Upper lobe of right lung (tissue), 1 donor: ENCODE measurements at regions not wholly inside any gene's neighbourhood (a gene's known extent, or its start where the extent isn't known, plus 50 kb on each side); places are given as distances from the start of the nearest gene placed in this dataset.

Experiments used
- ATAC-seq: fragments of 200-7000 bp; cut with Tn5 transposase; one replicate; pipeline ENCODE4 v1.9.1; 2020; ENCODE audit warnings: mild to moderate bottlenecking, moderate library complexity
- DNase-seq: peaks from one replicate; pipeline ENCODE4 v3.0.0-alpha.2; 2020
- H3K27ac ChIP-seq: fragments of 200-600 bp; one replicate; pipeline ENCODE4 v1.8.0; 2022
- H3K27me3 ChIP-seq: fragments of 200-600 bp; one replicate; pipeline ENCODE4 v1.8.0; 2022; ENCODE audit warnings: mild to moderate bottlenecking
- H3K36me3 ChIP-seq: fragments of 200-600 bp; one replicate; pipeline ENCODE4 v1.8.0; 2022
- H3K4me1 ChIP-seq: fragments of 200-600 bp; one replicate; pipeline ENCODE4 v1.8.0; 2022
- H3K4me3 ChIP-seq: fragments of 200-600 bp; one replicate; pipeline ENCODE4 v1.8.0; 2022; ENCODE audit warnings: mild to moderate bottlenecking
- H3K9me3 ChIP-seq: fragments of 200-600 bp; one replicate; pipeline ENCODE4 v1.8.0; 2022
- CTCF ChIP-seq: fragments of 200-600 bp; IDR thresholded peaks from one replicate; pipeline ENCODE4 v1.8.0; 2022; ENCODE audit warnings: antibody characterized with exemption
- intact Hi-C: fragments of 100-400 bp; cut with DNase I; formaldehyde crosslinking; loops from one replicate; pipeline ENCODE4 v1.11.0; 2022
- donor health status: DM: no; HTN: yes; CAD: no; lungs with severe emphysema.

- H3K36me3 ChIP-seq = no peaks in the 10 kb centered on the region
- DNase-seq = no peak
- no peak overlapping the region for H3K27ac ChIP-seq
- H3K4me1 ChIP-seq = no peaks in the 10 kb centered on the region
- H3K4me3 ChIP-seq = no peak overlapping the region
- H3K27me3 ChIP-seq = no peaks in the 10 kb centered on the region
- no peak for TF ChIP-seq CTCF
- no peaks in the 10 kb centered on the region for H3K9me3 ChIP-seq
- intact Hi-C loops = no loop called here
- peak; percentile 73 for ATAC-seq
These were observed 321.0 kb downstream of the RND3 start for GRCh38 chr2:150166313-150167051.

GRCh38 chr2:150165988-150166312 lies 321.5 kb downstream of the RND3 start:
- Histone ChIP-seq H3K9me3 (no peaks in the 10 kb centered on the region), H3K4me1 (no peaks in the 10 kb centered on the region), H3K27me3 (no peaks in the 10 kb centered on the region), H3K27ac (no peak overlapping the region), H3K36me3 (no peaks in the 10 kb centered on the region), H3K4me3 (no peak overlapping the region)
- TF ChIP-seq CTCF = no peak
- DNase-seq (no peak), ATAC-seq (no peak)
- intact Hi-C loops = no loop called here

- TF ChIP-seq CTCF = no peak
- ATAC-seq = peak; percentile 54
- intact Hi-C loops = no loop called here
These were observed 322.0 kb downstream of the RND3 start for GRCh38 chr2:150165442-150165841.

GRCh38 chr2:150162241-150162942 lies 325.1 kb downstream of the RND3 start:
- Histone ChIP-seq H3K27me3 (no peaks in the 10 kb centered on the region), H3K36me3 (no peaks in the 10 kb centered on the region), H3K4me3 (no peak overlapping the region), H3K9me3 (no peaks in the 10 kb centered on the region), H3K4me1 (no peaks in the 10 kb centered on the region), H3K27ac (no peak overlapping the region)
- intact Hi-C loops = no loop called here
- ATAC-seq (no peak), DNase-seq (no peak)
- TF ChIP-seq CTCF = no peak

More at GRCh38 chr2:150165442-150165841, 322.0 kb downstream of the RND3 start:
- no peak for DNase-seq
- Histone ChIP-seq H3K36me3 (no peaks in the 10 kb centered on the region), H3K4me1 (no peaks in the 10 kb centered on the region), H3K4me3 (no peak overlapping the region), H3K9me3 (no peaks in the 10 kb centered on the region), H3K27ac (no peak overlapping the region), H3K27me3 (no peaks in the 10 kb centered on the region)

- intact Hi-C loops = no loop called here
- Histone ChIP-seq H3K4me3 (no peak overlapping the region), H3K9me3 (no peaks in the 10 kb centered on the region), H3K4me1 (no peaks in the 10 kb centered on the region), H3K27me3 (no peaks in the 10 kb centered on the region), H3K36me3 (no peaks in the 10 kb centered on the region), H3K27ac (no peak overlapping the region)
- TF ChIP-seq CTCF = no peak
- DNase-seq = no peak
- ATAC-seq = no peak
These were observed 327.4 kb downstream of the RND3 start for GRCh38 chr2:150160058-150160457.
